ENCODE measurements at regions not wholly inside any gene's neighbourhood (a gene's known extent, or its start where the extent isn't known, plus 50 kb on each side); places are given as distances from the start of the nearest gene placed in this dataset.

DNA sequence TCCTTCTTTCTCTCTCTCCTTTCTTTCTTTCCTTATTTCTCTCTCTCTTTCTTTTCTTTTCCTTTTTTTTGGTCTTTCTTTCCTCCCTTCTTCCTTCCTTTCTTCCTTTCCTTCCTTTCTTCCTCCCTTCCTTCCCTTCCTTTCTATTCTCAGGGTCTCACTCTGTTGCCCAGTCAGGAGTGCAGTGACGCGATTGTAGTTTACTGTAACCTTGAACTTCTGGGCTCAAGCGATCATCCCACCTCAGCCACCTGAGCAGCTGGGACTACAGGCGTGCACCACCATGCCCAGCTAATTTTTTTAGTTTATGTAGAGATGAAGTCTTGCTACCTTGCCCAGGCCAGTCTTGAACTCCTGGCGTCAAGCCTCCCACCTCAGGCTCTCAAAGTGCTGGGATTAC, 83.8 kb upstream of the PPM1B start:
- Histone ChIP-seq H3K4me2 (no peak overlapping the region), H3K9me3 (no peaks in the 10 kb centered on the region), H3K4me3 (no peak overlapping the region), H3K27ac (no peak overlapping the region), H3K4me1 (peaks cover 14% of the 10 kb centered on the region)
- DNase-seq (ENCODE audit: low read depth in 1 of 2, low spot score in 1 of 2): no peak
- ATAC-seq: no peak
- ChIA-PET CTCF (interaction anchor here (0.8 to 4.9 kb wide), 7 partner anchors 8 to 208 kb away, joined by 3 to 36 read pairs (median 4); no protein-coding TSS in a partner anchor), POLR2A (no interaction called here)
- TF ChIP-seq, protein P1, sequence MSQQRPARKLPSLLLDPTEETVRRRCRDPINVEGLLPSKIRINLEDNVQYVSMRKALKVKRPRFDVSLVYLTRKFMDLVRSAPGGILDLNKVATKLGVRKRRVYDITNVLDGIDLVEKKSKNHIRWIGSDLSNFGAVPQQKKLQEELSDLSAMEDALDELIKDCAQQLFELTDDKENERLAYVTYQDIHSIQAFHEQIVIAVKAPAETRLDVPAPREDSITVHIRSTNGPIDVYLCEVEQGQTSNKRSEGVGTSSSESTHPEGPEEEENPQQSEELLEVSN (IDR thresholded peaks at IDR 0.05; ENCODE audit: borderline replicate concordance, low read depth): no peak
- TF ChIP-seq SREBF2 (IDR thresholded peaks at IDR 0.05): no peak
- no peak for TF ChIP-seq RAD21 (conservative IDR thresholded peaks at IDR 0.05 in 1 of 2, IDR thresholded peaks at IDR 0.05 in 1 of 2)
- no peak for TF ChIP-seq EHF (CRISPR knock-in tag; IDR thresholded peaks at IDR 0.05)
- TF ChIP-seq CHD4 (IDR thresholded peaks at IDR 0.05; ENCODE audit: borderline replicate concordance): no peak
- TF ChIP-seq, protein P2, sequence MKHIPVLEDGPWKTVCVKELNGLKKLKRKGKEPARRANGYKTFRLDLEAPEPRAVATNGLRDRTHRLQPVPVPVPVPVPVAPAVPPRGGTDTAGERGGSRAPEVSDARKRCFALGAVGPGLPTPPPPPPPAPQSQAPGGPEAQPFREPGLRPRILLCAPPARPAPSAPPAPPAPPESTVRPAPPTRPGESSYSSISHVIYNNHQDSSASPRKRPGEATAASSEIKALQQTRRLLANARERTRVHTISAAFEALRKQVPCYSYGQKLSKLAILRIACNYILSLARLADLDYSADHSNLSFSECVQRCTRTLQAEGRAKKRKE (CRISPR knock-in tag; IDR thresholded peaks at IDR 0.05; ENCODE audit: low read depth): no peak
- TF ChIP-seq CEBPB (IDR thresholded peaks at IDR 0.05): no peak
- TF ChIP-seq, protein P3, sequence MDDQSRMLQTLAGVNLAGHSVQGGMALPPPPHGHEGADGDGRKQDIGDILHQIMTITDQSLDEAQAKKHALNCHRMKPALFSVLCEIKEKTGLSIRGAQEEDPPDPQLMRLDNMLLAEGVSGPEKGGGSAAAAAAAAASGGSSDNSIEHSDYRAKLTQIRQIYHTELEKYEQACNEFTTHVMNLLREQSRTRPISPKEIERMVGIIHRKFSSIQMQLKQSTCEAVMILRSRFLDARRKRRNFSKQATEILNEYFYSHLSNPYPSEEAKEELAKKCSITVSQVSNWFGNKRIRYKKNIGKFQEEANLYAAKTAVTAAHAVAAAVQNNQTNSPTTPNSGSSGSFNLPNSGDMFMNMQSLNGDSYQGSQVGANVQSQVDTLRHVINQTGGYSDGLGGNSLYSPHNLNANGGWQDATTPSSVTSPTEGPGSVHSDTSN (IDR thresholded peaks at IDR 0.05): no peak
- TF ChIP-seq EHMT2 (IDR thresholded peaks at IDR 0.05; ENCODE audit: low read depth): no peak
- no peak for TF ChIP-seq JUNB (IDR thresholded peaks at IDR 0.05)
- TF ChIP-seq, protein P4, sequence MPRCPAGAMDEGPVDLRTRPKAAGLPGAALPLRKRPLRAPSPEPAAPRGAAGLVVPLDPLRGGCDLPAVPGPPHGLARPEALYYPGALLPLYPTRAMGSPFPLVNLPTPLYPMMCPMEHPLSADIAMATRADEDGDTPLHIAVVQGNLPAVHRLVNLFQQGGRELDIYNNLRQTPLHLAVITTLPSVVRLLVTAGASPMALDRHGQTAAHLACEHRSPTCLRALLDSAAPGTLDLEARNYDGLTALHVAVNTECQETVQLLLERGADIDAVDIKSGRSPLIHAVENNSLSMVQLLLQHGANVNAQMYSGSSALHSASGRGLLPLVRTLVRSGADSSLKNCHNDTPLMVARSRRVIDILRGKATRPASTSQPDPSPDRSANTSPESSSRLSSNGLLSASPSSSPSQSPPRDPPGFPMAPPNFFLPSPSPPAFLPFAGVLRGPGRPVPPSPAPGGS (IDR thresholded peaks at IDR 0.05): no peak
- TF ChIP-seq RCOR1 (IDR thresholded peaks at IDR 0.05; ENCODE audit: low read depth, low read length): no peak
- TF ChIP-seq, protein P5, sequence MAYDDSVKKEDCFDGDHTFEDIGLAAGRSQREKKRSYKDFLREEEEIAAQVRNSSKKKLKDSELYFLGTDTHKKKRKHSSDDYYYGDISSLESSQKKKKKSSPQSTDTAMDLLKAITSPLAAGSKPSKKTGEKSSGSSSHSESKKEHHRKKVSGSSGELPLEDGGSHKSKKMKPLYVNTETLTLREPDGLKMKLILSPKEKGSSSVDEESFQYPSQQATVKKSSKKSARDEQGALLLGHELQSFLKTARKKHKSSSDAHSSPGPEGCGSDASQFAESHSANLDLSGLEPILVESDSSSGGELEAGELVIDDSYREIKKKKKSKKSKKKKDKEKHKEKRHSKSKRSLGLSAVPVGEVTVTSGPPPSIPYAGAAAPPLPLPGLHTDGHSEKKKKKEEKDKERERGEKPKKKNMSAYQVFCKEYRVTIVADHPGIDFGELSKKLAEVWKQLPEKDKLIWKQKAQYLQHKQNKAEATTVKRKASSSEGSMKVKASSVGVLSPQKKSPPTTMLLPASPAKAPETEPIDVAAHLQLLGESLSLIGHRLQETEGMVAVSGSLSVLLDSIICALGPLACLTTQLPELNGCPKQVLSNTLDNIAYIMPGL (CRISPR knock-in tag; IDR thresholded peaks at IDR 0.05; ENCODE audit: borderline replicate concordance): no peak
- no peak for TF ChIP-seq RNF2 (IDR thresholded peaks at IDR 0.05; ENCODE audit: borderline replicate concordance, low read depth)
- TF ChIP-seq ZC3H11A (IDR thresholded peaks at IDR 0.05): no peak
- no peak for TF ChIP-seq BHLHE40 (IDR thresholded peaks at IDR 0.05; ENCODE audit: low read depth, low read length)
- no peak for TF ChIP-seq HDAC2 (IDR thresholded peaks at IDR 0.05)
- no peak for TF ChIP-seq MYC (IDR thresholded peaks at IDR 0.05; ENCODE audit: borderline replicate concordance, low read length)
- no peak for TF ChIP-seq CBX2 (IDR thresholded peaks at IDR 0.05; ENCODE audit: borderline replicate concordance, low read depth)
- TF ChIP-seq CBX8 (IDR thresholded peaks at IDR 0.05): no peak
- no peak for FAIRE-seq
- WGBS (ENCODE audit: missing lambda C conversion rate): 91% methylated on average over 5 of the region's 5 CpGs

DNA sequence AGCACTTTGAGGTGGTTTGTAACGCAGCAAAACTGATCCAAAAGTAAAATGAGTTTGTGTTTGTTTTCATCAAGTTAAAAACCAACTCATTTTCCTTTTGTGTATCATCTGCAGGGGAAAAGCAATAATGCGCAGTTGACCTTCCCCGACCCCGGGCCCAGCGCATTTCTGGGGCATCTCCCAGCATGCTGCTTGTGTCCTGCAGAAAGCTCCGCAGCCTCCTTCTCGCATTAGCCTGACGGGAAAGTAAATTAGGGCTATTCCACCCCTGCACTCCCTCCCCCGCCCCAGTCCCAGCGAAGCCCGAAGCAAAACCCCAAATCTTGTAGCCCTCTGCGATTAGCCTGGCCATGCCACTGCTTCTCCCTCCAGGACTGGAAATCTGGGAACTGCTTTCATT, 82.0 kb upstream of the PPM1B start:
- no peak for FAIRE-seq
- ChIA-PET CTCF (interaction anchor here (0.6 to 6.5 kb wide), 68 partner anchors 10 to 872 kb away, joined by 3 to 78 read pairs (median 4); partner anchors contain the start of gene PPM1B), POLR2A (no interaction called here)
- no peaks in the 10 kb centered on the region for H3K9me3 ChIP-seq
- peak overlapping the region; percentile 36 for H3K4me3 ChIP-seq
- DNase-seq (ENCODE audit: low read depth in 1 of 2, low spot score in 1 of 2): no peak
- WGBS (ENCODE audit: missing lambda C conversion rate): 97% methylated on average over 12 of the region's 12 CpGs
- H3K4me2 ChIP-seq: peak overlapping the region; percentile 73
- H3K4me1 ChIP-seq: peaks cover 14% of the 10 kb centered on the region
- peak overlapping the region; percentile 70 to 86 for H3K27ac ChIP-seq
- ATAC-seq: no peak
- no peak for TF ChIP-seq CEBPB (IDR thresholded peaks at IDR 0.05)
- no peak for TF ChIP-seq JUN (IDR thresholded peaks at IDR 0.05)
- no peak for TF ChIP-seq NR3C1 (IDR thresholded peaks at IDR 0.05)
- TF ChIP-seq, protein P1 (IDR thresholded peaks at IDR 0.05; ENCODE audit: borderline replicate concordance, low read depth): no peak
- no peak for TF ChIP-seq RNF2 (IDR thresholded peaks at IDR 0.05; ENCODE audit: borderline replicate concordance, low read depth)
- no peak for TF ChIP-seq RARB (CRISPR knock-in tag; IDR thresholded peaks at IDR 0.05)
- no peak for TF ChIP-seq MYC (IDR thresholded peaks at IDR 0.05; ENCODE audit: borderline replicate concordance, low read length)
- no peak for TF ChIP-seq JUNB (IDR thresholded peaks at IDR 0.05)
- TF ChIP-seq, protein P6, sequence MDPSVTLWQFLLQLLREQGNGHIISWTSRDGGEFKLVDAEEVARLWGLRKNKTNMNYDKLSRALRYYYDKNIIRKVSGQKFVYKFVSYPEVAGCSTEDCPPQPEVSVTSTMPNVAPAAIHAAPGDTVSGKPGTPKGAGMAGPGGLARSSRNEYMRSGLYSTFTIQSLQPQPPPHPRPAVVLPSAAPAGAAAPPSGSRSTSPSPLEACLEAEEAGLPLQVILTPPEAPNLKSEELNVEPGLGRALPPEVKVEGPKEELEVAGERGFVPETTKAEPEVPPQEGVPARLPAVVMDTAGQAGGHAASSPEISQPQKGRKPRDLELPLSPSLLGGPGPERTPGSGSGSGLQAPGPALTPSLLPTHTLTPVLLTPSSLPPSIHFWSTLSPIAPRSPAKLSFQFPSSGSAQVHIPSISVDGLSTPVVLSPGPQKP (IDR thresholded peaks at IDR 0.05; ENCODE audit: low read depth, low read length): no peak
- TF ChIP-seq HEYL (CRISPR knock-in tag; IDR thresholded peaks at IDR 0.05): no peak
- TF ChIP-seq ZC3H11A (IDR thresholded peaks at IDR 0.05): no peak
- TF ChIP-seq ZFP36 (IDR thresholded peaks at IDR 0.05; ENCODE audit: borderline replicate concordance, partially characterized antibody): no peak
- no peak for TF ChIP-seq EHMT2 (IDR thresholded peaks at IDR 0.05; ENCODE audit: low read depth)
- TF ChIP-seq SMC3 (IDR thresholded peaks at IDR 0.05): no peak
- no peak for TF ChIP-seq KDM5A (IDR thresholded peaks at IDR 0.05)
- no peak for TF ChIP-seq GATA3 (IDR thresholded peaks at IDR 0.05; ENCODE audit: borderline replicate concordance)
- TF ChIP-seq RAD21 (conservative IDR thresholded peaks at IDR 0.05 in 1 of 2, IDR thresholded peaks at IDR 0.05 in 1 of 2): no peak
- TF ChIP-seq CBX8 (IDR thresholded peaks at IDR 0.05): no peak
- no peak for TF ChIP-seq BHLHE40 (IDR thresholded peaks at IDR 0.05; ENCODE audit: low read depth, low read length)
